ENCODE measurements at regions not wholly inside any gene's neighbourhood (a gene's known extent, or its start where the extent isn't known, plus 50 kb on each side); places are given as distances from the start of the nearest gene placed in this dataset.

DNA sequence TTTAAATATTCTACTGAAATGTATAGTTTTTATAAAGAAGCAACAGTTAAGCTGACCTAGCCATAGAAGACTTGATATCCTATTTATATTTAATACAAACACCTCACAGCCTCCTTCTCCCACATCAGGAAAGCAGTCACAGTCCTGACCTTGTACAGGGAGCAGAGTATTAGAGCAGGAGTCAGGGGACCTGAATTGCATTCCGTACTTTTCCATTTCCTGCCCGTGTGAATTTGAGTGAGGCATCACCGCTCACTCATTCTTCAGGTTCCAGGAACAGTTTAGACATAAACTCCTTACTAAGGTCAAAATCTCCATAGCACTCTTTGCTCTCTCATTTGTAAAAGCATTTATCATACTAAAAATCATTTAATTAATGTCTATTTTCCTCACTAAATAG is 482.5 kb upstream of the FAT3 start:
- no peak overlapping the region for H3K4me3 ChIP-seq (replicated peaks in 1 of 2; ENCODE audit: low read depth in 2 of 2, low read length in 2 of 2)
- TF ChIP-seq, protein P1, sequence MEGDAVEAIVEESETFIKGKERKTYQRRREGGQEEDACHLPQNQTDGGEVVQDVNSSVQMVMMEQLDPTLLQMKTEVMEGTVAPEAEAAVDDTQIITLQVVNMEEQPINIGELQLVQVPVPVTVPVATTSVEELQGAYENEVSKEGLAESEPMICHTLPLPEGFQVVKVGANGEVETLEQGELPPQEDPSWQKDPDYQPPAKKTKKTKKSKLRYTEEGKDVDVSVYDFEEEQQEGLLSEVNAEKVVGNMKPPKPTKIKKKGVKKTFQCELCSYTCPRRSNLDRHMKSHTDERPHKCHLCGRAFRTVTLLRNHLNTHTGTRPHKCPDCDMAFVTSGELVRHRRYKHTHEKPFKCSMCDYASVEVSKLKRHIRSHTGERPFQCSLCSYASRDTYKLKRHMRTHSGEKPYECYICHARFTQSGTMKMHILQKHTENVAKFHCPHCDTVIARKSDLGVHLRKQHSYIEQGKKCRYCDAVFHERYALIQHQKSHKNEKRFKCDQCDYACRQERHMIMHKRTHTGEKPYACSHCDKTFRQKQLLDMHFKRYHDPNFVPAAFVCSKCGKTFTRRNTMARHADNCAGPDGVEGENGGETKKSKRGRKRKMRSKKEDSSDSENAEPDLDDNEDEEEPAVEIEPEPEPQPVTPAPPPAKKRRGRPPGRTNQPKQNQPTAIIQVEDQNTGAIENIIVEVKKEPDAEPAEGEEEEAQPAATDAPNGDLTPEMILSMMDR (IDR thresholded peaks at IDR 0.05; ENCODE audit: low read depth, low read length): no peak
- DNase-seq (ENCODE audit: low read depth in 2 of 2): no peak

DNA sequence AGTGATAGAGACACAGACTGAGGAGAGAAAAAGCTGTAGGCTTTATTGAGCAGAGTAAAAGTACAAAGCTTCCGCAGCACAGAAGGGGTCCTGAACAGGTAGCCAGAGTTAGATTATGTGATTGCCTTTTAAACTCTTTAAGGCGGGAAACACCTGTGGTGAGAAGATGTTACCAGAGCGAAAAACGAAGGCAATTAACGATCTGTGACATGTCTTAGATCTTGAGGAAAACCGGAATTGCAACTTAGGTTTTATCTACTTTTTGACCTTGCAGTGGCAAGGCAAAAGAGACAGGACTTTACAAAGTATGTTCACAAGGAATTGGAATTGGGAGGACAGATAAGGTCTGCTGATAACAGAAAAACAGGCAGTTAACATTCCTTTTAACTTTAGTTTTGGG is 493.6 kb upstream of the FAT3 start:
- TF ChIP-seq, protein P1 (IDR thresholded peaks at IDR 0.05; ENCODE audit: low read depth, low read length): no peak
- DNase-seq (ENCODE audit: low read depth in 2 of 2): no peak
- H3K4me3 ChIP-seq (replicated peaks in 1 of 2; ENCODE audit: low read depth in 2 of 2, low read length in 2 of 2): no peak overlapping the region

DNA sequence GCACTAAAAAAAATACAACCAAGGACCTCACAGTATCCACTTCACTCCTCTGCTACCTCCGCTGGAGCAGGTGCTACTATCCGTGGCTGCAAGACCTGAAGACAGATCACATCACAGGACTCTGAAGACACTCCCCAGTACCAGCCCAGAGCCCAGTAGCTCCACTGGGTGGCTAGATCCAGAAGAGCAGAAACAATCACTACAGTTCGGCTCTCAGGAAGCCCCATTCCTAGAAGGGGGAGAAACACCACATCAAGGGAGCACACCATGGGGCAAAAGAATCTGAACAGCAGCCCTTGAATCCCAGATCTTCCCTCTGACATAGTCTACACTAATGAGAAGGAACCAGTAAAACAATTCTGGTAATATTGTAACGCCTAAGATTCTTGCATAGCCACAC is 494.0 kb upstream of the FAT3 start:
- TF ChIP-seq, protein P1 (IDR thresholded peaks at IDR 0.05; ENCODE audit: low read depth, low read length): no peak
- H3K4me3 ChIP-seq (replicated peaks in 1 of 2; ENCODE audit: low read depth in 2 of 2, low read length in 2 of 2): no peak overlapping the region
- DNase-seq (ENCODE audit: low read depth in 2 of 2): no peak

DNA sequence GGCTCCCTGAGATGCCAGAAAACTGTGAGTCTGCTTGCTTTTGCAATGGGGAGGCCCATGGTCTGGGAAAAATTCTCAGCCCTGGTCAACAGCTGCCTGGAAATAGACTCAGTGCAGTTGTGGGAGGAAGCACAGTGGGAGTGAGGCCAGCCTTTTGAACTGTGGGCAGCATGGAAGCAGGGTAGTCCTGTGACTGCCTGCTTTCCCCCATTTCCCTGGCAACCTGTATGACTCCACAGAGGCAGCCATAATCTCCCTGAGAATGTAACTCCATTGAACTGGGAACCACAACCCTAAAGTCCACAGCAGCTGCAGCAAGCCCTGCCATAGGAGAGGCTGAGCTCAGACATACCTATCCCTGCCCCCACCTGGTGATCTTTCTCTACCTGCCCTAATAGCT is 494.6 kb upstream of the FAT3 start:
- DNase-seq (ENCODE audit: low read depth in 2 of 2): no peak
- no peak overlapping the region for H3K4me3 ChIP-seq (replicated peaks in 1 of 2; ENCODE audit: low read depth in 2 of 2, low read length in 2 of 2)
- TF ChIP-seq, protein P1 (IDR thresholded peaks at IDR 0.05; ENCODE audit: low read depth, low read length): no peak

DNA sequence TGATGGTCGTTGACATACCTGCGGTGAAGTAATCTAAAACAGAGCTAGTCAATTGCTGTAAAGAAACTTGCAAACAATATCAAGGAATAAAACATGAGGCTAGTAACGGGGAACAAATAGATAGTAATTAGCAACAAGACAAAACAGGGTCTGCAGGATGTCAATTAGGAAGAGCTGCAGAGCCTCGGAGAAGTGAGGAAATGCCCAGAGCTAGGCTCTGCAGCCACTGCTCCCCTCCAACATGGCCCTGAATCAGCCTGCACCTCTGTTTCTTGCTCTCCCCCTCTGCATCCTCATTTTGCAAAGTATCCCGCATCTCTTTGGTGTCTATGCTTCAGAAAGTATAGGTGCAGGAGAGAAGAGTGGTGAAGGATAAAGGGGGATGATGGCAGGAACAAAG is 507.4 kb upstream of the FAT3 start:
- TF ChIP-seq, protein P1 (IDR thresholded peaks at IDR 0.05; ENCODE audit: low read depth, low read length): no peak
- no peak overlapping the region for H3K4me3 ChIP-seq (replicated peaks in 1 of 2; ENCODE audit: low read depth in 2 of 2, low read length in 2 of 2)
- no peak for DNase-seq (ENCODE audit: low read depth in 2 of 2)

DNA sequence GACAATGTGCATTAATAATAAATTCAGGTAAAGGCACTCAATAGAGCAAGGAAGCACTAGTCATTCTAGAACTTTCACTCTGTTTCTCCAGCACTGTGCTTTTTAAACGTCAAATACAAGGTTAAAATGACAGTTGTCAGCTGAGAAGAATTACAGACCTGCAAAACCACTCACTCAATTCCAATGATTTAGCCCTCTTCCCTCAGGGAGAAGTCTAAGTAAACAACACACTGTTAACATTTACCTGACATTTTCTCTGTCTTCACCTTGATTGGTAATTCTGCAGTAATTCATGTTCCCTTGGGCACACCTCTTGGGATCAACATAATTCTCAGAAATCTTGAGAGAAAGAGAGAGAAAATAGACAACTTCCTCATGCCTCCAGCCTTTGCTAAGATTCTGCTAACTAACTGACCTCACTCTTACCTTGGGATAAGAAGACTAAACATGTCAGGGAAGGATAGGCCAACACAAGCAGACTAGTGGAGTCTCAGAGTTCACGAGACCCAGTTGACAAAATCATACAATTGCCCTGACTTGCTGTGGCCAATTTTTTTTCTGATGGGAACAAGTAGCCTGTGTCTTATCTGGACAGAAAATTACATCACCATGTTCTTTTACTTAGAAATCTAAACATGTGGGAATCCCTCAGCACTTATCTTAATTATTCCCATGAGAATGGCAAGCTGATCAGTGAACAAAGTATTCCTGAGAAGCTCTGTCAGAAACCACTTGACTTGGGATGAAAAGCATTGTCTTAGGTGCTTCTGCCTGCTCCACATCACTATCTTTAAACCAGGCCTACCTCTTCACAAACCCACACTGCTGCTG is 516.8 kb upstream of the FAT3 start:
- TF ChIP-seq, protein P1 (IDR thresholded peaks at IDR 0.05; ENCODE audit: low read depth, low read length): no peak
- no peak overlapping the region for H3K4me3 ChIP-seq (replicated peaks in 1 of 2; ENCODE audit: low read depth in 2 of 2, low read length in 2 of 2)
- no peak for DNase-seq (ENCODE audit: low read depth in 2 of 2)

DNA sequence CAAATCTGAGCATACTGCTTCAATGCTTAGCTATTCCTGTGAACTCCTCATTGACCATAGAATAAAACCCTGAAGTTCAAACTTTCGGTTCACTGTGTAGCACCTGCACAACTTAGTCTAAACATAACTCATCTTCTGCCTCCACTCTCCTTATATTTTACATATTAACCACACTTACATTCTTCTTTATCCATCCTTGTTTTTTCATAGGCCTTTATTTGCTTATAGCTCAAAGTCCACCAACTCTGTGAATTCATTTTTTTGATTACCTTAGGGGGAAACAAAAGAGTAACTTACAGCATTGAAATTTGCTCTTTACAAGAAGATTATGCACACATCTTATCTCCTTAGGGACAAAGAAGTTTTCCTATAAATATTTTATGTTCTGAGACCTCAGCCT is 521.6 kb upstream of the FAT3 start:
- DNase-seq (ENCODE audit: low read depth in 2 of 2): no peak
- TF ChIP-seq, protein P1 (IDR thresholded peaks at IDR 0.05; ENCODE audit: low read depth, low read length): no peak
- no peak overlapping the region for H3K4me3 ChIP-seq (replicated peaks in 1 of 2; ENCODE audit: low read depth in 2 of 2, low read length in 2 of 2)

Measured in cardiac fibroblast (primary cell).